GM19455 (cell line): ENCODE measurements at regions not wholly inside any gene's neighbourhood (a gene's known extent, or its start where the extent isn't known, plus 50 kb on each side); places are given as distances from the start of the nearest gene placed in this dataset.
"Not testable (repeated sequence)": the region's sequence is repeated elsewhere in the genome, so short reads cannot be mapped to it uniquely, and the experiment has no call there.

Experiments
- ATAC-seq: cut with Tn5 transposase; IDR thresholded peaks from one replicate; pipeline ENCODE4 v1.9.1; 2021; ENCODE audit not compliant: unreplicated experiment

GRCh38 chr21:16115461-16115860 lies 385.7 kb downstream of the USP25 start:
- no peak for ATAC-seq

DNA sequence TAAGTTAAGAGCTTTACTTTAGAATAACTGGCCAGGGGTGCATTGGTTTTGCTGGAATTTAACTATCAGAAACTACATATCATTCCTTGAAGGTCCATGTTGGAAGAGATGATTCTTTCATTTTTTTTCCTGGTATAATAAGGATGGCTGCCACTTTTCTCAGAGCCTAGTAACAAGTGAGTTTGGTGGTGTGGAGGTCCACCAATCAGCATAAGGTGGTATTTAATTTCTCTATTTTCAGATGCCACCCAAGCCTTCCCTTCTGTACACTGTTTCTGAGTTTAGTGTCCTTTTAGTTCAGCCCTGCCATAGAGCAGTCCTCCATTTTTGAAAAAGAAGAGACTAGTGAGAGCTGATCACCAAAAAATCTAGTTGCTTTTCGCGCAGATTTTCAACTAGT lies 386.3 kb downstream of the USP25 start:
- ATAC-seq, result no peak

DNA sequence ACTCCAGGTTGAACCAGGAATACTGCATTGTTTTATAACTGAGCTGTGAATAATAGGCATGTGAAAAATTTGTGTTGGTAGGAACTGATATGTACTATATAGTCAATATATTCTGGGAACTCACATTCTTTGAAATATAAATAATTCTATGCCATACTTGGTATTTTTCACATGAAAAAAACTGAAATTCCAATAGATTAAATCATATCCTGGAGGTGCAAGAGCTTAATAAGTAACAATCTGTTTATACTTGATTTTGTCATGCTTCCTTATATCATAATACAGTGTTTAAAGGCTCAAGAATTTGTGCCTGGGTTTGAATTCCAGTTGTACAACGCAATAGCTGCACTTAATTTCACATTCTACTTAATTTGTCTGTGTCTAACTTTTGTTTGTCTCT lies 387.0 kb downstream of the USP25 start:
- ATAC-seq, result no peak

DNA sequence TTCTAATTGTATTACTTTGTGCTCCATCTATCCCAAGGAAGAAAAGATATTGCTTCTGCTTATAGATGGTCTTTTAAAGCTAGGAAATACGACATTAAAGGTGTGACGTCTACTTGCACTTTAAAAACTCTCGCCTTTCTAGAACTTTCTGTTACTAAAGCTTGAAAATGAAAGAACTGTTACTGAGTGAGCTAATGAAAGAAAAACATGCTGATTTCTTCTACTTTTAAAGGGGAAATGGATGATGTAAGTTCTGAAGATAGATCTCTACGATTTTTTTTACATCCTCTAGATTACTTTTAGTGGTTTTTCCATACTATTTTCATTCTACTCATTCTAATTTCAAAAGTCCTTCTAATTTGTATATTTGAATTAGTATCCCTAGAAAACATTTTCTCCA lies 387.5 kb downstream of the USP25 start:
- no peak for ATAC-seq

- no peak for ATAC-seq
These were observed 388.2 kb downstream of the USP25 start for GRCh38 chr21:16117851-16118590.

GRCh38 chr21:16124378-16125138 lies 394.8 kb downstream of the USP25 start:
- ATAC-seq, result no peak

DNA sequence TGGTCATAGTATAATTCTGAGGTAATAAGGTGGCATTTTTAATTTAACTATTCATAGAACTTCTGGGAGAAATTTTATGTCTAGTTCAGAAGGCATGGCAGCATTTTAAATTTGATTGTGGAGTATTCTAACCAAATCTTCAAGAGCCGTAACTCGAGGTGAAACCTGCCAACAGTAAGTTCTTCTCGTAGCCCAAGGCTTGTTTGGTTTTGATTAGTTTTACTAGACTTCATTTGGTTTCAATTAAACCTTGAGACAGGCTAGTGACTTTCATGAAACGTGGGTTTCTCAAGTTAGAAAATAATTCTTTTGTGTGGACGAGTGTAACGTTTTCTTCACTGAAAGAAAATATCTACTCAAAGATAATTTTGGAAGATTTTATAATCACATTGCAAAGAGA lies 395.5 kb downstream of the USP25 start:
- no peak for ATAC-seq

- not testable (repeated sequence) for ATAC-seq
These were observed 402.7 kb downstream of the USP25 start for GRCh38 chr21:16132453-16132852.

DNA sequence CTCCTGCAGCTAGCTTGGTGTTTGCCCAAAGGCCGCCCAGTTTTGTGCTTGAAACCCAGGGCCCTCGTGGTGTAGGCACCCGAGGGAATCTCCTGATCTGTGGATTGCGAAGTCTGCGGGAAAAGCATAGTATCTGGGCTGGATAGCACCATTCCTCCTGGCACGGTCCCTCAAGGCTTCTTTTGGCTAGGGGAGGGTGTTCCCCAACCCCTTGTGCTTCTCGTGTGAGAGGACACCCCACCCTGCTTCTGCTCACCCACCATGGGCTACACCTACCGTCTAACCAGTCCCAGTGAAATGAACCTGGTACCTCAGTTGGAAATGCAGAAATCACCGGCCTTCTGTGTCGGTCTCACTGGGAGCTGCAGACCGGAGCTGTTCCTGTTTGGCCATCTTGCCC lies 403.5 kb downstream of the USP25 start:
- ATAC-seq, result no peak

DNA sequence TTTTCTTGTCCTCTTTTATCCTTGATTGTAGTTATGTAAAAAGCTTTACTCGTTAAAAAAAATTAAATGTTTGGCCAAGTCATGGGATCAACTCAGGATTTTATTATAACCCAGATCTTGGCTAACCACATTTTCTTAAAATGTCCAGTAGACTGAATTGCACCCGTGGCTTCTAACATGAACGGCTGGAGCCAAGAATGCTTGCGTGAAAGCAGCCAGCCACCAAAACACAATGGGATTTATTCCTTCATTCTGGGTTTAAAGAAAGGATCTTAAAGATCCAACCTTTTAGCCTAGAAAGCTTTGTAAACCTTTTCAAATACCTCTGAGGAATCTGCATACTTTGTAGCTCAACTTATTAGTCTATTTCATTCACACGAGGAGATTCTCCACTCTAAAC lies 404.4 kb downstream of the USP25 start:
- ATAC-seq, result no peak

- ATAC-seq, result no peak
These were observed 407.3 kb downstream of the USP25 start for GRCh38 chr21:16137106-16137505.

DNA sequence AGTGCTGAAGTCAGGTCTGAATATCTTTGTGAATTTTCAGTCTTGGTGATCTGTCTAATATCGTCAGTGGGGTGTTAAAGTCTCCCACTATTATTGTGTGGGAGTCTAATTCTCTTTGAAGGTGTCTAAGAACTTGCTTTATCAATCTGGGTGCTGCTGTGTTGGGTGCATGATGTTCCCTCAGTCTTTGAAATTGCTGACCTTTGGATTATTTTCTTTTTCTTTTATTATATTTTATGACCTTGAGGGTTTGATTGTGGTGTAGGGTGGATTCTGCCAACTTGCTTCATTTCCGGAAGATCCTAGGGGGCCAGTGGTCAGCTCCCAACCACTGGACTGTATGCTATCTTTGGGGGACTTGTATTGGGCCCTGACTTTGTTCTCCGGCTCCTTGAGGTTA lies 415.3 kb downstream of the USP25 start:
- ATAC-seq, result no peak

- ATAC-seq, result no peak
These were observed 415.7 kb downstream of the USP25 start for GRCh38 chr21:16145479-16145878.

DNA sequence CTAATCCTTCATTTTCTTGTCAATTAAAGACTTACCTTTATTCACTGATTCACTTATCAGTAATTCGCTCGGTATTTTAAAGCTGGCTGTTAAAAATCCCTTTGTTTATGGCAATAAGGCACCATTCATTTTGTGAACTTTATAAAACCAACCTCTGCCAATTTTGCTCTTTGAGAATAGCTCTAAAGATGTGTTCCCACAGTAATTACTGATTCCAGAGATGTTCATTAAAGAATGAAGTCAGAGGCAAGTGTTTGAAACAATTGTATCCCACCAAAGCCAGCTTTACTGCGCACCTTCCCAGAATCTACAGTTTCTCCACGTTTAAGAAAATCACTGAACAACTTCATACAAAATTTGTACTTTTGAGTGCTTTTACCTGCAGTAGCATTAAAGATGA lies 424.5 kb downstream of the USP25 start:
- ATAC-seq, result no peak

- ATAC-seq, result no peak
These were observed 425.3 kb downstream of the USP25 start for GRCh38 chr21:16154951-16155635.

- no peak for ATAC-seq
These were observed 427.2 kb downstream of the USP25 start for GRCh38 chr21:16156841-16157489.

DNA sequence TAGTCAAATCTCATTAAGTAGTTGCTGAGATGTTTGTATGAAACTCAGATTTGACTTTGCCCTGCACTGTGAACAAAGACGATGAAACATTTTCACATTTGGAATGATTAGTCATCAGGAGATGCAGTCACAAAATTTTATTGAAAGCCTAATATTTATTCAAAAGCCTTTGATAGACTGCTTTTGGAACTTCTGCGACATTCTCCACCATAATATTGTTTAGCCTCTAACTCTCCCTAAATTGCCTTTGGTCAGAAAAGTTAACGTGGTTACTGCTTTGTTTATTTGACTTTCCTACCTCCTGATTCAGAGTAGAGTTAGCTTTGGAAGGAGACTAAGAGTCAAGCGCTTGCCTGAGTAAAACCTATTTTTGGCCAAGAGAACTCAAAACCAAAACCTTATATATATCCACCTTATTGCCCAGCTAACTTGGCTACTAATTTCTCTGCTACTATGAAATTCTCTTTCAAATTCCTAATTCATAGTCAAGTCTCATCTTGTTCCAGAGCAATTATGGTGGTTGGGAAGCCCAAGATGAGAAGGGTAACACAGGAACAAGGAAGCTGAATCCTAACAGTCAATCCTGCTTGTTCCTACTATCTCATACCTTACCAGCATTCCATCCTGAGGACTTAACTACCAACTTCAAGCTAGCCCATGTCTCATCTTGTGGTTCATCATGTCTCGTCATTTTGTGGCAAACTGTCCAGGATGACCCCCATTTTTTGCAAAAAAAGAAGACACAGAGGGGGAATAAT lies 429.6 kb downstream of the USP25 start:
- no peak for ATAC-seq

DNA sequence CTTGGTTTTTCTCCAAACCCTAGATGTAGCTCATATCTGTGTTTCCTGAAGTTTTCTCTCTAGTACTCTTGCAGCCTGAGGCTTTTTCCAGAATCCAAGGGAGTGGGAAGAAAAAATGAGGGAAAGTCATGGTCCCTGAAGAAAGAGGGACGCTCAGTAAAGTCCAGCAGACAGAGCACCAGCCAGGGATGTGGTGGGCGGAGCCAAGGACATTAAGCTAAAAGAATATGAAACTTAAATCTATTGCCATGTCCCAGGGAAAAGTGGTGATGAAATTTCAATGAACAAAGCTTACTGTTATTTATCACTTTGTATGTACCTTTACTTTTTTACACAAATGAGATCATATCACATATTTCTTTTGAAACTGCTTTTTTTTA lies 430.2 kb downstream of the USP25 start:
- ATAC-seq, result no peak

GRCh38 chr21:16162953-16163352 lies 433.2 kb downstream of the USP25 start:
- no peak for ATAC-seq

DNA sequence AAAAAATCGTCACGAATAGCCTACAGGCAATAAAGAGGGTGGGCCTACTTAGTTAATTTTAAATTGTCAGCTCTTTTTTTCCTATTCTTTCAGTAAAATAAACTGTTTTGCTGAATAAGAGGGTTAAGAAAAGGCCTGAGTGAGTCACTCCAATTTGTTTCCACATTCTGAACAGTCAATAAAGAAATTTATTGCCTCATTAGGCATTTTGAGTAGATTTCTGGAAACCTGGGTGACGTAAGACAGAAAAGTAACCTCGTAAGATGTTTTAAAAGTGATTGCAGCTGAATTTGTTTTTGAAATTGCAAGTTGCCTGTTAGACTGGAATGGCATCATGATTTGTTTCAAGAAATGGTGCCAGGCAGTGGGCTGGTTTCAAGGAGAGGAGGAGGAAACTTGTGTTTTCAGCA lies 439.3 kb downstream of the USP25 start:
- ATAC-seq, result no peak

GRCh38 chr21:16169779-16170178 lies 440.0 kb downstream of the USP25 start:
- no peak for ATAC-seq
